ENCODE measurements at regions not wholly inside any gene's neighbourhood (a gene's known extent, or its start where the extent isn't known, plus 50 kb on each side); places are given as distances from the start of the nearest gene placed in this dataset.

DNA sequence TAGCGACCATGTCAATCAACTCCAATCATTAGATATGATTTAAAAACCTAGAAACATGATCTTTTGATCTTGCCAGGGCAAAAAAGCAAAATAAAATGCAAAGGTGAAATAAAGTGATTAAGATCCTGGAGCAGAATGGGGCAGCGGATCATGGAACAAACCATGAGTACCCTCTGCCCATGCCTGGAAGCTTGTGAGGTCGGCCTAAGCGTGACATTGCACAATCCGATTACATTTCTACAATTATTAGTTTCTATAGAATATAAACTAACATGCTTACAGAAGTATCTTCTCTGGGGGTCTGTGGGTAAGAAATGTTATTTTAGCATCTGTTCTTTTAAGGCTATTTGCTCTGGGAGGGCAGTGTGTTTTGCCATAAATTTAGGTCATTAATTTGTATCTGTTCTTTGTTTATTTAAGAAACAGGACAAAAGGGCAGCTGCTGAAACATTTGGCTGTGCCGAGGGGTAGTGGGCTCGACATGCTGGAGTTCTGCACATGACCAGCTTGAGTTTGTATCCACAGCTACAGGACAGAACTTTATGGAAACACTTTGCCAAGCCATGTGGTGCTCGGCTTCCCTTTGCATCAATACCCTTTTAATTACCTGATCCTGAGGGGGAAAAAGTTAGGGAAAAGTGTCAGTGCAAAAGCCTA lies 55.9 kb downstream of the ZBTB18 start:
- POLR2A ChIA-PET, result no interaction called here
- peaks cover 0 to 3% (median under 1%) of the 10 kb centered on the region in 4 donors for H3K4me1 Mint-ChIP-seq

DNA sequence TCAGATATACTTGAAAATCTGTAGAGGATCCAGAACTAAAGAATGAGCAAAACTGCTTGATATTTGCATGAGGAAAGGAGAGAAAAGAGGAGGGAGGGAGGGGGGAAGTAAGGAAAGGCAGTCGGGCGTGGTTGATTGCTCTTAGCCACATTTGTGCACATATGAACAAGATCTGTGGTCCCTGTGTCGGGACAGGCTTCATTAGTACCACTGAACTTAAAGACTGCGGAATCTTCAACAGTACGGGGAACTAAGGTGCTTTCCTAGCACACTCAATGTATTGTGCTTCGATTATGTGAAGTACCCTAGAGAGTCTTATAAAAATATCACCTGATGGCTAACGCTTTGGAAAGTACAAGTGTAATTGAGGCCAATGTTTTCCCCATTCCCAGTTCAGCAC lies 59.9 kb downstream of the ZBTB18 start:
- no peaks in the 10 kb centered on the region for H3K4me1 Mint-ChIP-seq
- H3K36me3 Mint-ChIP-seq, result no peaks in the 10 kb centered on the region
- H3K27me3 Mint-ChIP-seq, result peaks cover 0 to 6% (median 1%) of the 10 kb centered on the region in 5 donors
- no peaks in the 10 kb centered on the region for H3K9me3 Mint-ChIP-seq
- DNase-seq (no peak), ATAC-seq (no peak)
- no peak overlapping the region for H3K27ac Mint-ChIP-seq
- H3K4me3 Mint-ChIP-seq, result no peak overlapping the region
- POLR2A ChIA-PET, result interaction anchor here (0.7 kb wide), 1 partner anchor 16 kb away, joined by 3 read pairs; no protein-coding TSS in a partner anchor

More for the DNA sequence above, 55.9 kb downstream of the ZBTB18 start:
- Mint-ChIP-seq H3K27me3 (peaks cover 0 to 17% (median 4%) of the 10 kb centered on the region in 5 donors), H3K27ac (no peak overlapping the region), H3K9me3 (no peaks in the 10 kb centered on the region), H3K4me3 (no peak overlapping the region), H3K36me3 (no peaks in the 10 kb centered on the region)
- ATAC-seq, result no peak
- no peak for DNase-seq

DNA sequence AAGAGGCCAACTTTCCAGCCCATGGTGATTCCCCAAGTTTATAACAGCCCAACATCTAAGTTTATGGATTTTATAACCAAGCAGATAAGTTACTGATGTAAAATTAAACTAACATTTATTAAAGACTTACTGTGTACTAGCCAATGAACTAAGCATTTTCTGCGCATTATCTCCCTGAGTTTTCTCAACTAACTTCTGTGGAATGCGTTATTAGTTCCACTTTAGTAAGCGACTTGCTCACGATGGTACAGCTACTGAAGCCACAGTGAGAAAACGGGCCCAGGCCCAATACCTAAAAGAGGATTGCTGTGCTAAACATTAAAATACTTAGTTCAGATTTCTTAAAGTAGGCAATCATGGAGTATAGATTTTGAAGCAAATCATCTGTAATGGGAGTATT lies 61.0 kb downstream of the ZBTB18 start:
- no peak overlapping the region for H3K4me3 Mint-ChIP-seq
- H3K27ac Mint-ChIP-seq, result no peak overlapping the region
- POLR2A ChIA-PET, result no interaction called here
- ATAC-seq, result no peak
- H3K27me3 Mint-ChIP-seq, result peaks cover 0 to 4% (median 3%) of the 10 kb centered on the region in 5 donors
- no peaks in the 10 kb centered on the region for H3K4me1 Mint-ChIP-seq
- H3K36me3 Mint-ChIP-seq, result no peaks in the 10 kb centered on the region
- DNase-seq, result no peak
- peaks cover 0 to 9% (median 0%) of the 10 kb centered on the region in 9 donors for H3K9me3 Mint-ChIP-seq

DNA sequence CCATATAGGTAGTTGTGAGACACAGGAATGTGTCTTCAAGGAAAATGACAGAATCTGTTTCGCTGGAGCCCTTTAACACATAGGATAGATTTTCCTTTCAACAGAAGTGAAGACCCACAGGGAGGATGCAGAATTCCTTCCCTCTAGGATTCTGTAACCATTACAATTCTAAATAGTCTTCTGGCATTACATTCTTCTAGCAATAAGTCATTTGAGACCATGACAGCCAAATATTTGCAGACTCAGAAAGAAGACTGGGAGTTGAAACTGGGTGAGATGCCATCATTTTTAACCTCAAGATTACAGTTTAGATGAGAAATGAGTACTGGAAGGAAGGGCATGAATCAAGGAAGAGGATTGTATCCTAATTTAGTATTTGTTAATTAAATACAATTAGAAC lies 61.6 kb downstream of the ZBTB18 start:
- POLR2A ChIA-PET, result no interaction called here
- Mint-ChIP-seq H3K9me3 (peaks cover 0 to 9% (median 0%) of the 10 kb centered on the region in 9 donors), H3K4me3 (no peak overlapping the region), H3K27ac (no peak overlapping the region), H3K27me3 (peaks cover 0 to 4% (median 3%) of the 10 kb centered on the region in 5 donors), H3K4me1 (no peaks in the 10 kb centered on the region), H3K36me3 (no peaks in the 10 kb centered on the region)
- DNase-seq, result no peak
- ATAC-seq, result no peak

DNA sequence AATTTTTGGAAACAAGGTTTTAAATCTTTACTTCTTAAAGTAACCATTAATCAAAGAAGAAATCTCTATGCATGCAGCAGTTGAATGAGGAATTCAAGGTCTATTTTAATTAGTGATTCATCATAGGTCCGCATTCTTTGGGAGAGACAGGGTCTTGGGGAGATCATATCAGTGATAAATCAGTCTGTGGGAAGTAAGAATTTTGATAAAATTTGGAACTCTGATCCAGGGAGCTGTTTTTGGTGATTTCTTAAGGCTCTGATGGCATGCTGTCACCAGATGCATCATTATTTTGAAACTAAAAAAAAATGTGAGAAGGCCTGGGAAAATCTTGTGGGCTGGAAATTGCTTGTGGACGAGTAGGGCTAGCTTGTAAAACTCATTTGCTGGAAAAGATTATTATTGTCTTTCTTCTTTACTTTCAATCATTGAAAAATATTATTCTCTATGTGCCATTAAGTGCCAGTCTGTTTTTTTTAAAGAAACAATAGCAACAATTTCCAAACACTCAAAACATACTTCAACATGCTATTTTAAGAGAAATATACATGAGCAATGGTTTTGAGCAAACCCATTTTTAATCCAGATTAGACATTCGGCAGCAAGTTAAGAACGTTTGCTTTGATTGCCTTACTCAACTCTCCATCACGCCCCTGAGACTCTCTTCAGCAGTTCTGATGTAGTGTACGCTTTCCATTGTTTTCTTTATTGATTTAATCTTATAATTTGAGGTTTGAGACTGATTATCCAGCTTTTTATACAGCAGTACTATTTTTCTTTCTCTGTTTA lies 62.6 kb downstream of the ZBTB18 start:
- no peak for ATAC-seq
- peaks cover 0 to 5% (median 3%) of the 10 kb centered on the region in 5 donors for H3K27me3 Mint-ChIP-seq
- POLR2A ChIA-PET, result no interaction called here
- no peaks in the 10 kb centered on the region for H3K36me3 Mint-ChIP-seq
- no peak overlapping the region for H3K4me3 Mint-ChIP-seq
- H3K27ac Mint-ChIP-seq, result no peak overlapping the region
- H3K4me1 Mint-ChIP-seq, result no peaks in the 10 kb centered on the region
- no peak for DNase-seq
- H3K9me3 Mint-ChIP-seq, result peaks cover 0 to 9% (median 0%) of the 10 kb centered on the region in 9 donors

DNA sequence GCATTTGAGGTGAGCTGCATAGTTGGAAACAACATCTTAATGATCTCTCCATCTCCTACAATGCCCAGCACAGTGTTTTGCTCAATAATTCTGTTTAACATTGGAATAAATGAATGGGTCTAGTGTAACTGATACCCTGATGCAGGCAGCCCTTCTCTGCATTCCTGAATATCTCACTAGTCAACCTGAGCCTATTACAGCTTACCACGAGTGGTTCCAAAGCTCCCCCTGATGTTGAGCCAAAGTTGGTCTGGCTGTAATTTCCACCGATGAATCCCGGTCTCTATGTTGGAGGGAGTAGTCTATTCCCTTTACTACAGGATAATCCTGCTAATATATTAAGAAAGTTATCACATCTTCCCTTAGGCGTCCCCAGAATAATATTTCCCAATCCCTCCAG lies 63.8 kb downstream of the ZBTB18 start:
- Mint-ChIP-seq H3K4me1 (no peaks in the 10 kb centered on the region), H3K27me3 (peaks cover 0 to 10% (median 2%) of the 10 kb centered on the region in 5 donors), H3K27ac (no peak overlapping the region), H3K9me3 (peaks cover 0 to 9% (median 0%) of the 10 kb centered on the region in 9 donors), H3K36me3 (no peaks in the 10 kb centered on the region), H3K4me3 (no peak overlapping the region)
- POLR2A ChIA-PET, result no interaction called here
- no peak for DNase-seq
- no peak for ATAC-seq

DNA sequence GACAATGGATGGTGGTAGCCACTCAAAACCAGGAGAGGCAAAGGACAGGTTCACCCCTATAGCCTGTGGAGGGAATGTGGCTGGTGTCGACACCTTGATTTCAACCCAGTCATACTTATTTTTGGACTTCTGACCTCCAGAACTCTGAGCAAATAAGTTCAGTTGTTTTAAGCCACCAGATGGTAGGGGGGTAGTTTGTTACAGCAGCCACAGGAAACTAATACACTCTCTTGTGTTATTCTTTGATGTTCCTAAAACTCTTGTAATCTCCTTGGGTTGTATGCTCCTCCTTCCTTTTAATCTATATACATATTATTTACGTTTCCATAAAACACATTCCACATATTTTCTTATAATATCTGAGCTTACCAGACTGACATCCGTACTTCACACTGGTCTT lies 65.9 kb downstream of the ZBTB18 start:
- no peak overlapping the region for H3K27ac Mint-ChIP-seq
- no peak for DNase-seq
- no peaks in the 10 kb centered on the region for H3K4me1 Mint-ChIP-seq
- peaks cover 0 to 9% (median 2%) of the 10 kb centered on the region in 5 donors for H3K27me3 Mint-ChIP-seq
- no peaks in the 10 kb centered on the region for H3K36me3 Mint-ChIP-seq
- no peak overlapping the region for H3K4me3 Mint-ChIP-seq
- H3K9me3 Mint-ChIP-seq, result peaks cover 0 to 9% (median 0%) of the 10 kb centered on the region in 9 donors
- POLR2A ChIA-PET, result no interaction called here
- ATAC-seq, result no peak

DNA sequence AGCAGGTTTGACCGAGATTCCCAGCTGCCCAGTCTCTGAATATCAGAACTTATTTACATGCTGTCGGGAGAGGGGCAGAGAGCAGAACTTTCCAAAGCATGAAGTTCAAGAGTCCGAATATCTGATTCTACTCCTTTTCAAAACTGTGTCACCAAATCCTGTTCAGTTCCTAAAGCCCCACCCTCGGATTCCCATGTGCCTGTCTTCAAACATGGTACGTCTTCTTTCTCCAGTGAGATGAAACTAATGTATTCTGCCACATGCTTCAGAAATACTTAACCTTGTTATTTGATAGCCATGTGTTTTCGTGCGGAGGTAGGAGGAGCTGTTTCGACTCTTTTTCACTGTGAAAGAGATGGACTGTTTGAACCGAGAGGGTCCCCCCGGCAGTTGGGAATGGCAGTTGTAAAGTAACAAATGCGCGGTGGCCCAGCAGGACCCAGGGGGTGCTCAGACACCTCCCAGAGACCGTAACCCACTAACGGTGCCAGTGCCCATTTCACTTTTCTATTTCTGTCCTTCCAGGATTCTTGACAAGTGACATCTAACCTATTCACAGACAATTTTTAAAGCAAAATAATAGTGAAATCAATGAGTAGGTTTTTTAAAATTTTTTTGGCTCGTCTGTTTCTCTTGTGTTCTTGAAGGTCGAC lies 67.2 kb downstream of the ZBTB18 start:
- H3K9me3 Mint-ChIP-seq, result peaks cover 0 to 9% (median 0%) of the 10 kb centered on the region in 9 donors
- ATAC-seq (no peak), DNase-seq (no peak)
- POLR2A ChIA-PET, result no interaction called here
- no peaks in the 10 kb centered on the region for H3K4me1 Mint-ChIP-seq
- no peaks in the 10 kb centered on the region for H3K36me3 Mint-ChIP-seq
- H3K4me3 Mint-ChIP-seq, result no peak overlapping the region
- peaks cover 0 to 9% (median 2%) of the 10 kb centered on the region in 5 donors for H3K27me3 Mint-ChIP-seq
- H3K27ac Mint-ChIP-seq, result no peak overlapping the region

DNA sequence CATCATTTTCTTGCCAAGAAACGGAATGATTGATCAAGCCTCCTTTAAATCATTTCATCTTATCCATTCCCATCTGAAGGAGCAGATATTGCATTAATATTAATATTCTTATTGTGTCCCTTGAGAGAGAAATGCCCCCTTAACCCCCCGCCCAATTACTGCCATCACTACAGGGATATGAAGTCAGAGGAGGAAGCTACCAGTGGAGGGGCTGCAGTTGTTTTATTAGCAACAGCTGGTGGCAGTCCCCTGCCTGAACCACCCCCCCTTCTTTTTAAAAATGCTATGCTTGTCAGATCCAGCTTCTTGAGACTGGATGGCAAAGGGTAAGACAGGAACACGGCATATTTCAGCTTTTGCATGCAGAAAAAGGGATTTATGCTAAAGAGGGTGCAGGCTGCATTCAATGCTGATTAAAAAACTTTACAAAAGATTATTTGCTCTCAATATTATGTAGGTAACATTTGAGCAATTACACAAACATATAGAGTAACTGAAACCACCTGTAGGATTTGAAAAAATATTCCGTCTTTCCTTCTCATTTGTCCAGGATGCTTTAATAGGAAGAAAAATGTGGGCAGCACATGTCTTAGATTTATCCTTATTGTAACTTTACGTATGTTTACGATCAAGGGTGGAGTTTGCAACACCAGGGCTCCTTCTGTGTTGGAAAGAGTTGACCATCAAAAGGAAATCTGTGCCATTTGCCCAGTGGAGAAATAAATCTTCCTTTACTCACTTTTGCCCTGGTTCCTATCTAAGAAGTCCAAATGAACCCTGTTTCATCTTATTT lies 77.7 kb downstream of the ZBTB18 start:
- H3K27me3 Mint-ChIP-seq, result peaks cover 0 to 13% (median 6%) of the 10 kb centered on the region in 5 donors
- no peak overlapping the region for H3K27ac Mint-ChIP-seq
- POLR2A ChIA-PET, result no interaction called here
- no peak overlapping the region for H3K4me3 Mint-ChIP-seq
- peaks cover 0 to 5% (median 0%) of the 10 kb centered on the region in 3 donors for H3K36me3 Mint-ChIP-seq
- H3K9me3 Mint-ChIP-seq, result peaks cover 0 to 13% (median 0%) of the 10 kb centered on the region in 9 donors
- H3K4me1 Mint-ChIP-seq, result peaks cover 7 to 17% (median 9%) of the 10 kb centered on the region in 4 donors
- no peak for ATAC-seq
- DNase-seq, result no peak

DNA sequence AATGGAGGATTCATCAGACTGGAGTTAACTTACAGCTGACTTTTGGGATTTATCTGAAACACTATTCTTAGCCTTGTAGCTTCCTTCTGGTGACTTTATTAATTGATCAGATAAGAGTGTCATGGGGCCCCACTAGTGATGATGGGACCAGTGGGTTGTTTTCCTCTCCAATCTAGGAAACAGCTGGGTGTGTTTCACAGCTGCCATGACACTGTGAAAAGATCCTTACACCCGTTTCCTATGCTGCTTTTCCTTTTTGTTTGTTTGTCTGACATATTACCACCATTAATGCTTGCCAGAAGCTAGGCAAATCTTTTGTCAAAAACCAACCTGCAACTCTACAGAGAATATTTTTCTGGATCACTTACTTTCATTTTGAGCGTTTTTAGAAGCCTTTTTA lies 86.2 kb downstream of the ZBTB18 start:
- no peak for ATAC-seq
- Mint-ChIP-seq H3K27ac (peak overlapping the region in 1 of 10 donors; percentile 15), H3K4me3 (peak overlapping the region; percentile 68 to 81 (median 74)), H3K27me3 (peaks cover 6 to 17% (median 11%) of the 10 kb centered on the region in 5 donors), H3K36me3 (peaks cover 0 to 2% (median 0%) of the 10 kb centered on the region in 3 donors), H3K9me3 (peaks cover 0 to 4% (median 0%) of the 10 kb centered on the region in 9 donors), H3K4me1 (peaks cover 9 to 18% (median 11%) of the 10 kb centered on the region in 4 donors)
- POLR2A ChIA-PET, result interaction anchor here (0.5 to 0.6 kb wide), 2 partner anchors 35 to 126 kb away, joined by 3 to 7 read pairs; no protein-coding TSS in a partner anchor
- no peak for DNase-seq

DNA sequence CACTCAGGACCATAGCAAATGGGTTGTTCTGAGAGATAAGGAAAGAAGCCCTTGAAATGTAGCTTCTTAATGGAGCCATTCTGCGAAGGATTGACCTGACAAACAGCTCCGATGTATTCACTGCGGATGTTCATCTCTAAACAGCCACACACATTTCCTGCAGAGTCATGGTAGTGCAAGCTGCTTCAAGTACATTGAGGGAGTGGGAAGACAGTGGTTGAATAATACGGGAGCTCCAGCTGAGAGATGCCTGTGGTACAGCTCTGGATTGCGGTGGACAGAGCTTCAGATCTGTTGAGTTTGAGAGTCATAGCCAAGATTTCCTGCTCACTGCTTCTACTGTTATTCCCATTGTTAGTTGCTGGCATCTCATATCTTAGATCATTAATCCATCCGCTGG lies 86.6 kb downstream of the ZBTB18 start:
- H3K27ac Mint-ChIP-seq, result peak overlapping the region in 2 of 10 donors; percentile 2 to 15
- DNase-seq (peak in 2 of 10 donors; percentile 15 to 22), ATAC-seq (peak in 1 of 2 donors; percentile 55)
- H3K27me3 Mint-ChIP-seq, result peaks cover 6 to 17% (median 10%) of the 10 kb centered on the region in 5 donors
- no peaks in the 10 kb centered on the region for H3K36me3 Mint-ChIP-seq
- H3K4me3 Mint-ChIP-seq, result peak overlapping the region; percentile 68 to 81 (median 74)
- no peaks in the 10 kb centered on the region for H3K9me3 Mint-ChIP-seq
- POLR2A ChIA-PET, result interaction anchor here (0.6 kb wide), 1 partner anchor 126 kb away, joined by 7 read pairs; no protein-coding TSS in a partner anchor
- H3K4me1 Mint-ChIP-seq, result peaks cover 9 to 18% (median 11%) of the 10 kb centered on the region in 4 donors

DNA sequence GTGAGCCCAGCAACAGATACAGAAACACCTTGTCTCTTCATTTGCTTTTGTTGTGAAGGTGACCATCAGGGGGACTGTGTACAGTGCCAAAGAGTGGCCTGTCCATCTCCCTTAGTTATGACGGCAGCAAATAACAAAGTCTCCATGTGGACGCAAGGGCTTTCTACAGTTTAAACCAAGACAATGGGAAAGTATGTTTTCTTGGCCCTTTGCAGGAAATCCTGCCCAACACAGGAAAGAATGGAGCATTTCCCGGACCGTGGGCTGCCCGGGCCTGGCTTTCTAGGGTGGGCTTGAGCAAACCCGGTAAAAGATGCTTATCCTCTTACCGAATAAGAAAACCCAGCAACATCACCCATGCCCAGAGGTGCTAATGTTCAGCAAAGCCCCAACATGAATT lies 87.3 kb downstream of the ZBTB18 start:
- peaks cover 9 to 18% (median 11%) of the 10 kb centered on the region in 4 donors for H3K4me1 Mint-ChIP-seq
- H3K27ac Mint-ChIP-seq, result no peak overlapping the region
- no peaks in the 10 kb centered on the region for H3K9me3 Mint-ChIP-seq
- POLR2A ChIA-PET, result no interaction called here
- no peak for ATAC-seq
- no peaks in the 10 kb centered on the region for H3K36me3 Mint-ChIP-seq
- DNase-seq, result no peak
- H3K27me3 Mint-ChIP-seq, result peaks cover 6 to 17% (median 10%) of the 10 kb centered on the region in 5 donors
- H3K4me3 Mint-ChIP-seq, result peak overlapping the region in 2 of 10 donors; percentile 68 to 81
